ENCODE measurements at regions not wholly inside any gene's neighbourhood (a gene's known extent, or its start where the extent isn't known, plus 50 kb on each side); places are given as distances from the start of the nearest gene placed in this dataset.

DNA sequence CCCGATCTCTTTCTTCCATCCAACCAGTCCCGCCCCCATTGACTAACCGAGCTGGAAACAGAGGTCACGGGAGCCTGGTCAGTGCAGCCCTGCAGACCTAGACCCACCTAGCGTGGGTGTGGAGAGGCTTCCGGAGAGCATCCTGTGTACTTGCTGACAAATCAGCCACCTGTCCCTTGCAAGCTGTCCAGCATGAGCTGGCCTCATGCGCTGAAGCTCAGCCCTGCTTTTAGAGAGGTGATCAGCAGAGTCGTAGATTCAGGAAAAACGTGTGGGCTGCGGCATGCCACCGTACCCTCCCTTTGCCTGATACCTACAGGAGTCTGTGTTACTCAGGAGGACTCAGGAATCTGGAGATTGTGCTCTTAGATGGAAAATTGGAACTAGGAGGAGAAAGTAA, 80.3 kb upstream of the UQCRFS1 start:
- TF ChIP-seq POLR2AphosphoS5 (IDR thresholded peaks at IDR 0.05; ENCODE audit: low read depth, low read length): no peak
- TF ChIP-seq, protein P1, sequence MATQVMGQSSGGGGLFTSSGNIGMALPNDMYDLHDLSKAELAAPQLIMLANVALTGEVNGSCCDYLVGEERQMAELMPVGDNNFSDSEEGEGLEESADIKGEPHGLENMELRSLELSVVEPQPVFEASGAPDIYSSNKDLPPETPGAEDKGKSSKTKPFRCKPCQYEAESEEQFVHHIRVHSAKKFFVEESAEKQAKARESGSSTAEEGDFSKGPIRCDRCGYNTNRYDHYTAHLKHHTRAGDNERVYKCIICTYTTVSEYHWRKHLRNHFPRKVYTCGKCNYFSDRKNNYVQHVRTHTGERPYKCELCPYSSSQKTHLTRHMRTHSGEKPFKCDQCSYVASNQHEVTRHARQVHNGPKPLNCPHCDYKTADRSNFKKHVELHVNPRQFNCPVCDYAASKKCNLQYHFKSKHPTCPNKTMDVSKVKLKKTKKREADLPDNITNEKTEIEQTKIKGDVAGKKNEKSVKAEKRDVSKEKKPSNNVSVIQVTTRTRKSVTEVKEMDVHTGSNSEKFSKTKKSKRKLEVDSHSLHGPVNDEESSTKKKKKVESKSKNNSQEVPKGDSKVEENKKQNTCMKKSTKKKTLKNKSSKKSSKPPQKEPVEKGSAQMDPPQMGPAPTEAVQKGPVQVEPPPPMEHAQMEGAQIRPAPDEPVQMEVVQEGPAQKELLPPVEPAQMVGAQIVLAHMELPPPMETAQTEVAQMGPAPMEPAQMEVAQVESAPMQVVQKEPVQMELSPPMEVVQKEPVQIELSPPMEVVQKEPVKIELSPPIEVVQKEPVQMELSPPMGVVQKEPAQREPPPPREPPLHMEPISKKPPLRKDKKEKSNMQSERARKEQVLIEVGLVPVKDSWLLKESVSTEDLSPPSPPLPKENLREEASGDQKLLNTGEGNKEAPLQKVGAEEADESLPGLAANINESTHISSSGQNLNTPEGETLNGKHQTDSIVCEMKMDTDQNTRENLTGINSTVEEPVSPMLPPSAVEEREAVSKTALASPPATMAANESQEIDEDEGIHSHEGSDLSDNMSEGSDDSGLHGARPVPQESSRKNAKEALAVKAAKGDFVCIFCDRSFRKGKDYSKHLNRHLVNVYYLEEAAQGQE (IDR thresholded peaks at IDR 0.05; ENCODE audit: insufficient read depth in 1 of 2, low read depth in 2 of 2, low read length in 1 of 2): no peak
- TF ChIP-seq, protein P2, sequence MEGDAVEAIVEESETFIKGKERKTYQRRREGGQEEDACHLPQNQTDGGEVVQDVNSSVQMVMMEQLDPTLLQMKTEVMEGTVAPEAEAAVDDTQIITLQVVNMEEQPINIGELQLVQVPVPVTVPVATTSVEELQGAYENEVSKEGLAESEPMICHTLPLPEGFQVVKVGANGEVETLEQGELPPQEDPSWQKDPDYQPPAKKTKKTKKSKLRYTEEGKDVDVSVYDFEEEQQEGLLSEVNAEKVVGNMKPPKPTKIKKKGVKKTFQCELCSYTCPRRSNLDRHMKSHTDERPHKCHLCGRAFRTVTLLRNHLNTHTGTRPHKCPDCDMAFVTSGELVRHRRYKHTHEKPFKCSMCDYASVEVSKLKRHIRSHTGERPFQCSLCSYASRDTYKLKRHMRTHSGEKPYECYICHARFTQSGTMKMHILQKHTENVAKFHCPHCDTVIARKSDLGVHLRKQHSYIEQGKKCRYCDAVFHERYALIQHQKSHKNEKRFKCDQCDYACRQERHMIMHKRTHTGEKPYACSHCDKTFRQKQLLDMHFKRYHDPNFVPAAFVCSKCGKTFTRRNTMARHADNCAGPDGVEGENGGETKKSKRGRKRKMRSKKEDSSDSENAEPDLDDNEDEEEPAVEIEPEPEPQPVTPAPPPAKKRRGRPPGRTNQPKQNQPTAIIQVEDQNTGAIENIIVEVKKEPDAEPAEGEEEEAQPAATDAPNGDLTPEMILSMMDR (IDR thresholded peaks at IDR 0.05): no peak
